D721Med (cell line): ENCODE measurements at regions not wholly inside any gene's neighbourhood (a gene's known extent, or its start where the extent isn't known, plus 50 kb on each side); places are given as distances from the start of the nearest gene placed in this dataset.

Source experiments
- DNase-seq: peaks from one replicate; pipeline ENCODE4 v3.0.0; 2011; ENCODE audit warnings: low spot score; ENCODE audit not compliant: insufficient read length
- FAIRE-seq: peaks from 2 replicates; lab custom pipeline; 2011; peaks lifted over from hg19 to GRCh38; lab: Jason Lieb, UNC
- CTCF ChIP-seq: IDR thresholded peaks from 2 replicates; pipeline ENCODE4 v1.5.1; 2012; ENCODE audit warnings: mild to moderate bottlenecking, control low read depth; ENCODE audit not compliant: insufficient read depth; ENCODE audit errors: missing control alignments

GRCh38 chr11:95556342-95557163 lies 233.0 kb downstream of the FAM76B start:
- no peak for TF ChIP-seq CTCF
- DNase-seq (no peak), FAIRE-seq (no peak)

GRCh38 chr11:95556011-95556341 lies 233.6 kb downstream of the FAM76B start:
- no peak for FAIRE-seq
- TF ChIP-seq CTCF = no peak

GRCh38 chr11:95554911-95555310 lies 234.7 kb downstream of the FAM76B start:
- no peak for TF ChIP-seq CTCF
- DNase-seq (no peak), FAIRE-seq (no peak)

More at GRCh38 chr11:95556011-95556341, 233.6 kb downstream of the FAM76B start:
- DNase-seq = no peak

- TF ChIP-seq CTCF = no peak
- DNase-seq = no peak
- no peak for FAIRE-seq
Observed at GRCh38 chr11:95549301-95549700, 240.3 kb downstream of the FAM76B start.

- FAIRE-seq = no peak
Observed at GRCh38 chr11:95548416-95548815, 241.2 kb downstream of the FAM76B start.

GRCh38 chr11:95547976-95548375 lies 241.6 kb downstream of the FAM76B start:
- no peak for DNase-seq
- FAIRE-seq = no peak

More at GRCh38 chr11:95548416-95548815, 241.2 kb downstream of the FAM76B start:
- no peak for TF ChIP-seq CTCF
- no peak for DNase-seq

More at GRCh38 chr11:95547976-95548375, 241.6 kb downstream of the FAM76B start:
- TF ChIP-seq CTCF = no peak
